ENCODE measurements at regions not wholly inside any gene's neighbourhood (a gene's known extent, or its start where the extent isn't known, plus 50 kb on each side); places are given as distances from the start of the nearest gene placed in this dataset.

- no peak for DNase-seq (ENCODE audit: low read depth, low spot score)
- BruUV-seq (replicated peaks) = no TSS peak
- TF ChIP-seq REST (IDR thresholded peaks at IDR 0.05; ENCODE audit: insufficient read depth in 1 of 2, low read depth in 2 of 2, low read length in 1 of 2) (no peak), POLR2AphosphoS5 (IDR thresholded peaks at IDR 0.05; ENCODE audit: low read depth, low read length) (no peak), CTCF (IDR thresholded peaks at IDR 0.05) (no peak), TCF7L2 (IDR thresholded peaks at IDR 0.05; ENCODE audit: low read depth, low read length) (no peak), SIN3A (IDR thresholded peaks at IDR 0.05; ENCODE audit: borderline replicate concordance, insufficient read depth, low read depth, low read length) (no peak)
- POLR2A ChIA-PET = no interaction called here
- Histone ChIP-seq H3K27me3 (ENCODE audit: control insufficient read depth, insufficient read depth, low read length) (no peaks in the 10 kb centered on the region), H3K27ac (ENCODE audit: low read length) (no peak overlapping the region), H3K4me1 (ENCODE audit: control insufficient read depth, insufficient read depth, low read length) (peaks cover 8% of the 10 kb centered on the region; the same call in 1 of the 2 replicates), H3K9me3 (ENCODE audit: control insufficient read depth, insufficient read depth, low read depth, low read length) (no peaks in the 10 kb centered on the region), H3K4me3 (ENCODE audit: low read depth in 2 of 2, low read length in 2 of 2) (no peak overlapping the region), H3K36me3 (ENCODE audit: control insufficient read depth, insufficient read depth, low read length) (no peaks in the 10 kb centered on the region)
- CTCF ChIA-PET = no interaction called here
- intact Hi-C loops (cut with micrococcal nuclease; ENCODE audit: unreplicated experiment) (no loop called here), in situ Hi-C loops (cut with HindIII; ENCODE audit: low pct_unique_long_range_greater_than_20kb, low sequenced_read_pairs) (no loop called here)
- no peak for ATAC-seq
These were observed 338.4 kb downstream of the PRL start for GRCh38 chr6:21958428-21958827.

- H3K27me3 ChIP-seq (ENCODE audit: control insufficient read depth, insufficient read depth, low read length) = no peaks in the 10 kb centered on the region
- ChIA-PET POLR2A (no interaction called here), CTCF (no interaction called here)
- H3K9me3 ChIP-seq (ENCODE audit: control insufficient read depth, insufficient read depth, low read depth, low read length) = no peaks in the 10 kb centered on the region
- no peaks in the 10 kb centered on the region for H3K36me3 ChIP-seq (ENCODE audit: control insufficient read depth, insufficient read depth, low read length)
- DNase-seq (ENCODE audit: low read depth, low spot score) (no peak), ATAC-seq (no peak)
- no peak overlapping the region for H3K4me3 ChIP-seq (ENCODE audit: low read depth in 2 of 2, low read length in 2 of 2)
- no peaks in the 10 kb centered on the region for H3K4me1 ChIP-seq (ENCODE audit: control insufficient read depth, insufficient read depth, low read length)
- H3K27ac ChIP-seq (ENCODE audit: low read length) = no peak overlapping the region
- TF ChIP-seq TCF7L2 (IDR thresholded peaks at IDR 0.05; ENCODE audit: low read depth, low read length) = no peak
- TF ChIP-seq POLR2AphosphoS5 (IDR thresholded peaks at IDR 0.05; ENCODE audit: low read depth, low read length) = no peak
- in situ Hi-C loops (cut with HindIII; ENCODE audit: low pct_unique_long_range_greater_than_20kb, low sequenced_read_pairs) (no loop called here), intact Hi-C loops (cut with micrococcal nuclease; ENCODE audit: unreplicated experiment) (no loop called here)
- BruUV-seq (replicated peaks) = no TSS peak
These were observed 335.6 kb downstream of the PRL start for GRCh38 chr6:21961226-21961625.

DNA sequence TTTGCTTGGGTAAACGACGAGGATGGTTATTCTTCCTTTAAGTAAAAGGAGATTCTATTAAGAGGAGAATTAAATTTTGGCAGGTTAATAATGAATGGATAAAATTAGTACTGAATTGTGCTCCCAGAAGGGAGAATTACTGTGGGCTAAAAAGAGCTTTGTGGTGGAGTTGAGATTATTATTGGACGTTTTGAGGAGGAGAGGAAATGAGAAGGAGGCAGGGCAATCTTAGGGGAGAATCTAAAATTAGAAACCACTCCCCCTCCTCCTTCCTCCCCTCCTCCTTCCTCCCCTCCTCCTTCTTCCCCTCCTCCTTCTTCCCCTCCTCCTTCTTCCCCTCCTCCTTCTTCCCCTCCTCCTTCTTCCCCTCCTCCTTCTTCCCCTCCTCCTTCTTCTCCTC is 331.8 kb downstream of the PRL start:
- DNase-seq (ENCODE audit: low read depth, low spot score) (no peak), ATAC-seq (no peak)
- Histone ChIP-seq H3K27me3 (ENCODE audit: control insufficient read depth, insufficient read depth, low read length) (no peaks in the 10 kb centered on the region), H3K27ac (ENCODE audit: low read length) (no peak overlapping the region), H3K9me3 (ENCODE audit: control insufficient read depth, insufficient read depth, low read depth, low read length) (no peaks in the 10 kb centered on the region), H3K4me3 (ENCODE audit: low read depth in 2 of 2, low read length in 2 of 2) (no peak overlapping the region), H3K4me1 (ENCODE audit: control insufficient read depth, insufficient read depth, low read length) (no peaks in the 10 kb centered on the region; the same call in 1 of the 2 replicates), H3K36me3 (ENCODE audit: control insufficient read depth, insufficient read depth, low read length) (no peaks in the 10 kb centered on the region)
- intact Hi-C loops (cut with micrococcal nuclease; ENCODE audit: unreplicated experiment) (no loop called here), in situ Hi-C loops (cut with HindIII; ENCODE audit: low pct_unique_long_range_greater_than_20kb, low sequenced_read_pairs) (no loop called here)
- TF ChIP-seq SIN3A (IDR thresholded peaks at IDR 0.05; ENCODE audit: borderline replicate concordance, insufficient read depth, low read depth, low read length) = no peak
- no peak for TF ChIP-seq POLR2AphosphoS5 (IDR thresholded peaks at IDR 0.05; ENCODE audit: low read depth, low read length)
- no peak for TF ChIP-seq REST (IDR thresholded peaks at IDR 0.05; ENCODE audit: insufficient read depth in 1 of 2, low read depth in 2 of 2, low read length in 1 of 2)
- no peak for TF ChIP-seq CTCF (IDR thresholded peaks at IDR 0.05)
- TF ChIP-seq TCF7L2 (IDR thresholded peaks at IDR 0.05; ENCODE audit: low read depth, low read length) = no peak
- POLR2A ChIA-PET = no interaction called here
- no TSS peak for BruUV-seq (replicated peaks)
- CTCF ChIA-PET = no interaction called here
